ENCODE measurements at regions not wholly inside any gene's neighbourhood (a gene's known extent, or its start where the extent isn't known, plus 50 kb on each side); places are given as distances from the start of the nearest gene placed in this dataset.

DNA sequence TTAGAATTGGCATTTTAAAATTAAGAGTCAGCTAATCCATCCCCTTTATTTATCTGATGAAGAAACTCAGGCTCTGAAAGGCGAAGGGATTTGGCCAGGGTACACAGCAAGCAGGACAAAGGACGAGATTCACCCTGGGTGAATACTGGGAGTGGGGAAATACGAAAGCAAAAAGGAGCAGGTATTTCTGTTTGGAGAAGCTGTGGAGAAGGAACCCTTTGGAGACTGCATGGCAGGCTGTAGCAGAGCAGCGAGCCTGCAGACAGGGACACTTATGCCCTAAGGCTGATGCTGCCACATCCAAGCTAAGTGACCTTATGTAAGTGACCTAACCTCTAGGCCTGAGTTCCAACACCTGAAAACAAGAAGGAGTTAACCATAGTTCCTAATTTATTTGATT is 207.2 kb upstream of the C1orf87 start:
- Histone ChIP-seq H3K4me1 (no peaks in the 10 kb centered on the region), H3K27me3 (no peaks in the 10 kb centered on the region), H3K9ac (ENCODE audit: low read depth in 2 of 2, low read length in 2 of 2) (no peak overlapping the region), H3K27ac (no peak overlapping the region), H3K36me3 (no peaks in the 10 kb centered on the region), H3K9me3 (no peaks in the 10 kb centered on the region), H3K4me3 (no peak overlapping the region)
- DNase-seq: no peak
- intact Hi-C loops (cut with DNase I): loop anchor here (10.0 kb wide), 1 partner anchor 484 kb away; no protein-coding TSS in a partner anchor
- TF ChIP-seq, protein P1, sequence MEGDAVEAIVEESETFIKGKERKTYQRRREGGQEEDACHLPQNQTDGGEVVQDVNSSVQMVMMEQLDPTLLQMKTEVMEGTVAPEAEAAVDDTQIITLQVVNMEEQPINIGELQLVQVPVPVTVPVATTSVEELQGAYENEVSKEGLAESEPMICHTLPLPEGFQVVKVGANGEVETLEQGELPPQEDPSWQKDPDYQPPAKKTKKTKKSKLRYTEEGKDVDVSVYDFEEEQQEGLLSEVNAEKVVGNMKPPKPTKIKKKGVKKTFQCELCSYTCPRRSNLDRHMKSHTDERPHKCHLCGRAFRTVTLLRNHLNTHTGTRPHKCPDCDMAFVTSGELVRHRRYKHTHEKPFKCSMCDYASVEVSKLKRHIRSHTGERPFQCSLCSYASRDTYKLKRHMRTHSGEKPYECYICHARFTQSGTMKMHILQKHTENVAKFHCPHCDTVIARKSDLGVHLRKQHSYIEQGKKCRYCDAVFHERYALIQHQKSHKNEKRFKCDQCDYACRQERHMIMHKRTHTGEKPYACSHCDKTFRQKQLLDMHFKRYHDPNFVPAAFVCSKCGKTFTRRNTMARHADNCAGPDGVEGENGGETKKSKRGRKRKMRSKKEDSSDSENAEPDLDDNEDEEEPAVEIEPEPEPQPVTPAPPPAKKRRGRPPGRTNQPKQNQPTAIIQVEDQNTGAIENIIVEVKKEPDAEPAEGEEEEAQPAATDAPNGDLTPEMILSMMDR (IDR thresholded peaks at IDR 0.05): no peak

DNA sequence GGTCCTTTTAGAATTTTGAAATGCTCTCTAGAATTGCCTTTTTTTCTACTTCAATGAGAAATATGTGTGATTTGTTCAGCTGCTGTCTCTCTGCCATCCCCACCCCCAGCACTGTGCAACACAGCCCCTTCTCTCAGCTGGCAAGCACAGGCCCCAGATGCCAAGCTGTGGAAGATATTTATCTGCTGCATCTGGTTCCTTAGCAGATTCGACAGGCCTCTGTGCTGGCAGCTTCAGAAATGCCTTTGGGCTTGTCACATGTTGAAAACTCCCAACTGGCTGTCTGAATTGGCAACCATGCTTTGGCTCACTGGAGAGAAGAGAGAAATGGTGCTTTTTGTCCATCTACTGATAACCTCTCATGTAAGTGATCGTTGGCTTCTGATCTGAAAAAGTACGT is 206.7 kb upstream of the C1orf87 start:
- TF ChIP-seq, protein P1 (IDR thresholded peaks at IDR 0.05): no peak
- intact Hi-C loops (cut with DNase I): loop anchor here (10.0 kb wide), 1 partner anchor 485 kb away; no protein-coding TSS in a partner anchor

DNA sequence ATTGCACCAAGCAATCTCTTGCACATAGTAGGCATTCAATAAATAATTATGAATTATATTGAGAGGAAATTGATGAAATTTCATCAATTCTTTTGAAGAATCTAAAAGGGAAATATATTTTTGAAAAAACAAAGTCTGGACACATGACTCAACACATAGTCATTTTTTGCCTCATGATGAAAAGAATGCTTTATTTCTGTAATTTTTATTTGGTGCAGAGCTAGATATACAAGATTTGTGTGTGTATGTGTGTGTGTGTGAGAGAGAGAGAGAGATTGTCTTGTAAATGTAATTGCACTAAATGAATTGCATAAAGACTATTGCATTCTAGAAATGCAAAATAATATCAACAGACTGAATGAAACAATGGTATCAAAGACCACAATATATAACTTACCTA is 206.2 kb upstream of the C1orf87 start:
- intact Hi-C loops (cut with DNase I): loop anchor here (10.0 kb wide), 2 partner anchors 295 to 485 kb away; no protein-coding TSS in a partner anchor
- no peak for DNase-seq

More for the DNA sequence above, 206.7 kb upstream of the C1orf87 start:
- no peak overlapping the region for H3K27ac ChIP-seq
- H3K36me3 ChIP-seq: no peaks in the 10 kb centered on the region
- peak; percentile 18 for DNase-seq
- H3K4me1 ChIP-seq: no peaks in the 10 kb centered on the region
- H3K4me3 ChIP-seq: no peak overlapping the region
- H3K9me3 ChIP-seq: no peaks in the 10 kb centered on the region
- no peaks in the 10 kb centered on the region for H3K27me3 ChIP-seq
- no peak overlapping the region for H3K9ac ChIP-seq (ENCODE audit: low read depth in 2 of 2, low read length in 2 of 2)

DNA sequence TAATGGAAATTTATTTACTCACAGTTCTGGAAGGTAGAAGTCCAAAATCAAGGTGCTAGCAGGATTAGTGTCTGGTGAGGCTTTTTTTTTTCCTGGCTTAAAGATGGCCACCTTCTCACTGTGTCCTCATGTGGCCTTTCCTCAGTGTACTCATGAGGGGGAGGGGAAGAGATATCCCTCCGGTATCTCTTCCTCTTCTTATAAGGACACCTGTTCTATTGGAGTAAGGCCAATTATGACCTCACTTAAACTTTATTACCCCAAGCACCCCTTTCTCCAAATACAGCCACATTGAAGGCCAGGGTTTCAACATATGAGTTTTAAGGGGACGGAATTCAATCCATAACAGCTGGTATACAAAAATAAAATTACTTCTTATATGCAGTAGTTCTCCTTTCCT is 203.7 kb upstream of the C1orf87 start:
- H3K4me3 ChIP-seq: no peak overlapping the region
- TF ChIP-seq, protein P1 (IDR thresholded peaks at IDR 0.05): no peak

More for the DNA sequence above, 206.2 kb upstream of the C1orf87 start:
- H3K4me3 ChIP-seq: no peak overlapping the region
- H3K27me3 ChIP-seq: no peaks in the 10 kb centered on the region
- no peak overlapping the region for H3K27ac ChIP-seq
- H3K9ac ChIP-seq (ENCODE audit: low read depth in 2 of 2, low read length in 2 of 2): no peak overlapping the region
- H3K9me3 ChIP-seq: no peaks in the 10 kb centered on the region
- H3K4me1 ChIP-seq: no peaks in the 10 kb centered on the region
- TF ChIP-seq, protein P1 (IDR thresholded peaks at IDR 0.05): no peak
- H3K36me3 ChIP-seq: no peaks in the 10 kb centered on the region

DNA sequence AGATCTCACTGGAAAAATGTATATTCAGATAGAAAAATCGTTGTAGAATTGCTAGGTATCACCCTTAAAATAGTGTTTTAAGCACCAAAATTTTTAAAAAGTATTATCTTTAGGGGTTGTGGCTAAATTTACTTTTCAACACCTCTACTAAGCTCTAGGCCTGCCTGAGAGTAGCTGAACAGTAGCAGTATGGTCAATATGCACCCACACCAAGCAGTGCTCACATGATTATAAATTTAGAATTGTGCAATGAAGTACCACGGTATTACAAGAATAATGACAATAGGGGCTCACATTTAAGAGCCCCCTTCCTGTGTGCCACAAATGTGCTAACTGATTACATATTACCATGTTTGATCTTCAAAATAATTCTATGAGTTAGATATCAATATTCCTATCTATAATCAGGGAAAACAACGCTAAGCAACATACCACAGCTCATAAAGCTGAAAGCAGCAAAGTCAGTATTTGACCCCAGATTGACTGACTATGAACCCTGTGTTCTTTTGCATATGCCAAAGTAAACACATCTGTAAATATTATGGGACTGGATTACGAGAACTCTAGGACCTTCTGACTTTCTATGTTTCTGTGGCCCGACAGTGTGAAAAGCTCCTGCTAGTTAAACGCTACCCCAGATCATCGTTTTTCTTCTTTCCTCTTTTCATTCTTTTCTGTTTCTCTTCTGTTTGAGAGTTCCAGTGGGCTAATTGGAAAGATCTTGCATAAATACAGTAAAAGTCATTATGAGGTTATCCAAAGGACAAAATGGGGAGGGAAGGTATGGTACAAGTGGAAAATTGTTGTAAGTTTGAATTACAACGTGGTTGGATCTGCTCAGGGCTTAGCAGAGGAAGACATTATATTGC is 201.1 kb upstream of the C1orf87 start:
- DNase-seq: no peak
- no peaks in the 10 kb centered on the region for H3K36me3 ChIP-seq
- no peaks in the 10 kb centered on the region for H3K27me3 ChIP-seq
- H3K9me3 ChIP-seq: no peaks in the 10 kb centered on the region
- H3K27ac ChIP-seq: no peak overlapping the region
- TF ChIP-seq, protein P1 (IDR thresholded peaks at IDR 0.05): no peak
- no peaks in the 10 kb centered on the region for H3K4me1 ChIP-seq
- no peak overlapping the region for H3K4me3 ChIP-seq
- no peak overlapping the region for H3K9ac ChIP-seq (ENCODE audit: low read depth in 2 of 2, low read length in 2 of 2)
- intact Hi-C loops (cut with DNase I): loop anchor here (10.0 kb wide), 1 partner anchor 290 kb away; no protein-coding TSS in a partner anchor

More for the DNA sequence above, 203.7 kb upstream of the C1orf87 start:
- Histone ChIP-seq H3K9me3 (no peaks in the 10 kb centered on the region), H3K27me3 (no peaks in the 10 kb centered on the region), H3K4me1 (no peaks in the 10 kb centered on the region), H3K36me3 (no peaks in the 10 kb centered on the region), H3K27ac (no peak overlapping the region), H3K9ac (ENCODE audit: low read depth in 2 of 2, low read length in 2 of 2) (no peak overlapping the region)
- DNase-seq: no peak
- intact Hi-C loops (cut with DNase I): loop anchor here (10.0 kb wide), 1 partner anchor 292 kb away; no protein-coding TSS in a partner anchor
